ENCODE measurements at regions not wholly inside any gene's neighbourhood (a gene's known extent, or its start where the extent isn't known, plus 50 kb on each side); places are given as distances from the start of the nearest gene placed in this dataset.

DNA sequence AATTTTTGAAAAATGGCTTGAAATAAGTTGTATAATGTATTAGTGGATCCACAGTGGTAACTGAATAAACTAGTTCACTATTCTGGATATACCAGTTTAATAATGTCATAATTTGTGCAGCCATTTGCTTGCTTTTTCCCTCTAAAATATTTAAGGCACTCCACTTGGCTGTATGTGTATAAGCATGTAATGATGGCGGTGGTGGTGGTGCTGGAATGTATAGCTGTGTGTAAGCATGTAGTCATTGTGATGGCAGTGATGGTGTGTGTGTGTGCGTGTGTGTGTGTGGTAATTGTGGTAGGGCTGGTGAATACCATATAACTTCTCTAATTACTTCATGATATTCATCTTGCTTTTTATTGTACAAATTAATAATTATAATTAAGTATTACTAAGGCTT, 89.2 kb upstream of the HIVEP1 start (continued):
- TF ChIP-seq, protein P1, sequence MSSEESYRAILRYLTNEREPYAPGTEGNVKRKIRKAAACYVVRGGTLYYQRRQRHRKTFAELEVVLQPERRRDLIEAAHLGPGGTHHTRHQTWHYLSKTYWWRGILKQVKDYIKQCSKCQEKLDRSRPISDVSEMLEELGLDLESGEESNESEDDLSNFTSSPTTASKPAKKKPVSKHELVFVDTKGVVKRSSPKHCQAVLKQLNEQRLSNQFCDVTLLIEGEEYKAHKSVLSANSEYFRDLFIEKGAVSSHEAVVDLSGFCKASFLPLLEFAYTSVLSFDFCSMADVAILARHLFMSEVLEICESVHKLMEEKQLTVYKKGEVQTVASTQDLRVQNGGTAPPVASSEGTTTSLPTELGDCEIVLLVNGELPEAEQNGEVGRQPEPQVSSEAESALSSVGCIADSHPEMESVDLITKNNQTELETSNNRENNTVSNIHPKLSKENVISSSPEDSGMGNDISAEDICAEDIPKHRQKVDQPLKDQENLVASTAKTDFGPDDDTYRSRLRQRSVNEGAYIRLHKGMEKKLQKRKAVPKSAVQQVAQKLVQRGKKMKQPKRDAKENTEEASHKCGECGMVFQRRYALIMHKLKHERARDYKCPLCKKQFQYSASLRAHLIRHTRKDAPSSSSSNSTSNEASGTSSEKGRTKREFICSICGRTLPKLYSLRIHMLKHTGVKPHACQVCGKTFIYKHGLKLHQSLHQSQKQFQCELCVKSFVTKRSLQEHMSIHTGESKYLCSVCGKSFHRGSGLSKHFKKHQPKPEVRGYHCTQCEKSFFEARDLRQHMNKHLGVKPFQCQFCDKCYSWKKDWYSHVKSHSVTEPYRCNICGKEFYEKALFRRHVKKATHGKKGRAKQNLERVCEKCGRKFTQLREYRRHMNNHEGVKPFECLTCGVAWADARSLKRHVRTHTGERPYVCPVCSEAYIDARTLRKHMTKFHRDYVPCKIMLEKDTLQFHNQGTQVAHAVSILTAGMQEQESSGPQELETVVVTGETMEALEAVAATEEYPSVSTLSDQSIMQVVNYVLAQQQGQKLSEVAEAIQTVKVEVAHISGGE (tag by site-specific recombination; conservative IDR thresholded peaks at IDR 0.05; ENCODE audit: low read depth): no peak
- no peak for TF ChIP-seq ZNF155 (tag by site-specific recombination; IDR thresholded peaks at IDR 0.05)
- TF ChIP-seq ZNF610 (tag by site-specific recombination; IDR thresholded peaks at IDR 0.05; ENCODE audit: borderline replicate concordance): no peak
- TF ChIP-seq, protein P2, sequence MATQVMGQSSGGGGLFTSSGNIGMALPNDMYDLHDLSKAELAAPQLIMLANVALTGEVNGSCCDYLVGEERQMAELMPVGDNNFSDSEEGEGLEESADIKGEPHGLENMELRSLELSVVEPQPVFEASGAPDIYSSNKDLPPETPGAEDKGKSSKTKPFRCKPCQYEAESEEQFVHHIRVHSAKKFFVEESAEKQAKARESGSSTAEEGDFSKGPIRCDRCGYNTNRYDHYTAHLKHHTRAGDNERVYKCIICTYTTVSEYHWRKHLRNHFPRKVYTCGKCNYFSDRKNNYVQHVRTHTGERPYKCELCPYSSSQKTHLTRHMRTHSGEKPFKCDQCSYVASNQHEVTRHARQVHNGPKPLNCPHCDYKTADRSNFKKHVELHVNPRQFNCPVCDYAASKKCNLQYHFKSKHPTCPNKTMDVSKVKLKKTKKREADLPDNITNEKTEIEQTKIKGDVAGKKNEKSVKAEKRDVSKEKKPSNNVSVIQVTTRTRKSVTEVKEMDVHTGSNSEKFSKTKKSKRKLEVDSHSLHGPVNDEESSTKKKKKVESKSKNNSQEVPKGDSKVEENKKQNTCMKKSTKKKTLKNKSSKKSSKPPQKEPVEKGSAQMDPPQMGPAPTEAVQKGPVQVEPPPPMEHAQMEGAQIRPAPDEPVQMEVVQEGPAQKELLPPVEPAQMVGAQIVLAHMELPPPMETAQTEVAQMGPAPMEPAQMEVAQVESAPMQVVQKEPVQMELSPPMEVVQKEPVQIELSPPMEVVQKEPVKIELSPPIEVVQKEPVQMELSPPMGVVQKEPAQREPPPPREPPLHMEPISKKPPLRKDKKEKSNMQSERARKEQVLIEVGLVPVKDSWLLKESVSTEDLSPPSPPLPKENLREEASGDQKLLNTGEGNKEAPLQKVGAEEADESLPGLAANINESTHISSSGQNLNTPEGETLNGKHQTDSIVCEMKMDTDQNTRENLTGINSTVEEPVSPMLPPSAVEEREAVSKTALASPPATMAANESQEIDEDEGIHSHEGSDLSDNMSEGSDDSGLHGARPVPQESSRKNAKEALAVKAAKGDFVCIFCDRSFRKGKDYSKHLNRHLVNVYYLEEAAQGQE (tag by site-specific recombination; IDR thresholded peaks at IDR 0.05): no peak

DNA sequence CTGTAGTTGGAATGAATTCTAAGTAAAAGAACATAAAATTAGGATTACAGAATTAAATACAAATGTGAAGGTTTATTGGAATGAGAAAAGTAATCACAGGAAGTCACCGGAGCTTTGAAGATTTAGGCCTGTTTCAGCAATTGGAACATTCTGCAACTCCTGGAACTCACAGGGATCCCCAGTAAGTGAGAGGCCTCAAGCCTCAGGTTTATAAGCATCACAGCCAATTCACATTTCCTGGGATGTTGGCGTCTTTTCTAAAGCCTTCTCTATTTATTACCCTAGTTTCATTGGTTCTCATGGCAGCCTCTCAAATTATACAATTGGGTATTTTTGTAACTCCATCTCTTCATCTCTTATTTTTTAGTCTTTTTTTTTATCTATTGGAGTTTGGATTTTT, 90.4 kb upstream of the HIVEP1 start:
- no peak overlapping the region for H3K4me3 ChIP-seq (ENCODE audit: low read depth, low read length)
- H3K4me1 ChIP-seq (ENCODE audit: control insufficient read depth, insufficient read depth, low read length): peaks cover 13% of the 10 kb centered on the region
- no peaks in the 10 kb centered on the region for H3K9me3 ChIP-seq (ENCODE audit: control insufficient read depth, insufficient read depth, low read depth, low read length)
- no peaks in the 10 kb centered on the region for H3K36me3 ChIP-seq (ENCODE audit: control insufficient read depth in 2 of 2, insufficient read depth in 1 of 2, low read length in 2 of 2)
- CTCF ChIA-PET: interaction anchor here (1.9 kb wide), 1 partner anchor 26 kb away, joined by 3 read pairs; no protein-coding TSS in a partner anchor
- H3K27ac ChIP-seq (ENCODE audit: extremely low read depth, low read depth, low read length): no peak overlapping the region
- TF ChIP-seq ZNF335 (tag by site-specific recombination; conservative IDR thresholded peaks at IDR 0.05) (0 out of 2 replicates have a peak, but pooled peaks have one; percentile 15), SETDB1 (IDR thresholded peaks at IDR 0.05; ENCODE audit: insufficient read length, low read length) (no peak)
- POLR2A ChIA-PET: no interaction called here

DNA sequence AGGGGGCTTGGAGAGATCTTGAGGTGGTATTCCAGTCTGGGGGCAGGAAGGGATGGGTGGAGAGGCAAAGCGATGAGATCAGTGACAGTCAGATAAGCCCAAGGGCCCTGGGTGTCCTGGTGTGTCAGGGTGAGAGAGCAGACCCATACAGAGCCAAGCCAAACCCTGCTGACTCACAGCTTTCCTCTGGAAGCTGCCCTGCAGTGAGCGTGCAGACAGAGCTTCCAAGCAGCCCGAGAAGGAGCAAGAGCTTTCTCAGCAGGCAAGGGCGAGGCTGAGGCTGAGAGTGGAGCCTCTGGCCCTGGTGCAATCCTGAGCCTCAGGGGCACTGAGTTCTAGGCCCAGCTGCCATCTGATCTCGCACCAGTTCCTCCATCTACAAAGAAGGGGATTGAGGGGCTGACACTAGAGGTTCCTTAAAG, 91.1 kb upstream of the HIVEP1 start:
- no peaks in the 10 kb centered on the region for H3K36me3 ChIP-seq (ENCODE audit: control insufficient read depth in 2 of 2, insufficient read depth in 1 of 2, low read length in 2 of 2)
- no peaks in the 10 kb centered on the region for H3K9me3 ChIP-seq (ENCODE audit: control insufficient read depth, insufficient read depth, low read depth, low read length)
- POLR2A ChIA-PET: interaction anchor here (0.5 to 1.0 kb wide), 3 partner anchors 10 to 136 kb away, joined by 3 to 4 read pairs (median 3); partner anchors contain the start of gene HIVEP1
- CTCF ChIA-PET: interaction anchor here (0.7 to 1.9 kb wide), 2 partner anchors 27 to 696 kb away, joined by 3 read pairs; no protein-coding TSS in a partner anchor
- H3K27ac ChIP-seq (ENCODE audit: extremely low read depth, low read depth, low read length): no peak overlapping the region; the same call in 1 of the 2 replicates
- H3K4me1 ChIP-seq (ENCODE audit: control insufficient read depth, insufficient read depth, low read length): peaks cover 13% of the 10 kb centered on the region
- H3K4me3 ChIP-seq (ENCODE audit: low read depth, low read length): no peak overlapping the region
- TF ChIP-seq, protein P3, sequence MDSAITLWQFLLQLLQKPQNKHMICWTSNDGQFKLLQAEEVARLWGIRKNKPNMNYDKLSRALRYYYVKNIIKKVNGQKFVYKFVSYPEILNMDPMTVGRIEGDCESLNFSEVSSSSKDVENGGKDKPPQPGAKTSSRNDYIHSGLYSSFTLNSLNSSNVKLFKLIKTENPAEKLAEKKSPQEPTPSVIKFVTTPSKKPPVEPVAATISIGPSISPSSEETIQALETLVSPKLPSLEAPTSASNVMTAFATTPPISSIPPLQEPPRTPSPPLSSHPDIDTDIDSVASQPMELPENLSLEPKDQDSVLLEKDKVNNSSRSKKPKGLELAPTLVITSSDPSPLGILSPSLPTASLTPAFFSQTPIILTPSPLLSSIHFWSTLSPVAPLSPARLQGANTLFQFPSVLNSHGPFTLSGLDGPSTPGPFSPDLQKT (IDR thresholded peaks at IDR 0.05; ENCODE audit: borderline replicate concordance, low read depth, low read length): no peak
- peak; percentile 72; the same call in 1 of the 2 replicates for TF ChIP-seq PRDM1 (tag by site-specific recombination; IDR thresholded peaks at IDR 0.05)
- TF ChIP-seq ZNF600 (tag by site-specific recombination; IDR thresholded peaks at IDR 0.05): peak; percentile 75
- TF ChIP-seq, protein P4, sequence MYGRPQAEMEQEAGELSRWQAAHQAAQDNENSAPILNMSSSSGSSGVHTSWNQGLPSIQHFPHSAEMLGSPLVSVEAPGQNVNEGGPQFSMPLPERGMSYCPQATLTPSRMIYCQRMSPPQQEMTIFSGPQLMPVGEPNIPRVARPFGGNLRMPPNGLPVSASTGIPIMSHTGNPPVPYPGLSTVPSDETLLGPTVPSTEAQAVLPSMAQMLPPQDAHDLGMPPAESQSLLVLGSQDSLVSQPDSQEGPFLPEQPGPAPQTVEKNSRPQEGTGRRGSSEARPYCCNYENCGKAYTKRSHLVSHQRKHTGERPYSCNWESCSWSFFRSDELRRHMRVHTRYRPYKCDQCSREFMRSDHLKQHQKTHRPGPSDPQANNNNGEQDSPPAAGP (tag by site-specific recombination; IDR thresholded peaks at IDR 0.05): 0 out of 2 replicates have a peak, but pooled peaks have one; percentile 75
- TF ChIP-seq KLF1 (tag by site-specific recombination; IDR thresholded peaks at IDR 0.05): 0 out of 2 replicates have a peak, but pooled peaks have one; percentile 22
- TF ChIP-seq ZEB2 (tag by site-specific recombination; IDR thresholded peaks at IDR 0.05): peak; percentile 14; the same call in 1 of the 2 replicates
- TF ChIP-seq ZNF311 (tag by site-specific recombination; IDR thresholded peaks at IDR 0.05; ENCODE audit: borderline replicate concordance): no peak
- TF ChIP-seq, protein P5, sequence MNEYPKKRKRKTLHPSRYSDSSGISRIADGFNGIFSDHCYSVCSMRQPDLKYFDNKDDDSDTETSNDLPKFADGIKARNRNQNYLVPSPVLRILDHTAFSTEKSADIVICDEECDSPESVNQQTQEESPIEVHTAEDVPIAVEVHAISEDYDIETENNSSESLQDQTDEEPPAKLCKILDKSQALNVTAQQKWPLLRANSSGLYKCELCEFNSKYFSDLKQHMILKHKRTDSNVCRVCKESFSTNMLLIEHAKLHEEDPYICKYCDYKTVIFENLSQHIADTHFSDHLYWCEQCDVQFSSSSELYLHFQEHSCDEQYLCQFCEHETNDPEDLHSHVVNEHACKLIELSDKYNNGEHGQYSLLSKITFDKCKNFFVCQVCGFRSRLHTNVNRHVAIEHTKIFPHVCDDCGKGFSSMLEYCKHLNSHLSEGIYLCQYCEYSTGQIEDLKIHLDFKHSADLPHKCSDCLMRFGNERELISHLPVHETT (tag by site-specific recombination; IDR thresholded peaks at IDR 0.05): no peak
- TF ChIP-seq GLIS1 (tag by site-specific recombination; IDR thresholded peaks at IDR 0.05): peak; percentile 18; the same call in 1 of the 2 replicates
- TF ChIP-seq, protein P6, sequence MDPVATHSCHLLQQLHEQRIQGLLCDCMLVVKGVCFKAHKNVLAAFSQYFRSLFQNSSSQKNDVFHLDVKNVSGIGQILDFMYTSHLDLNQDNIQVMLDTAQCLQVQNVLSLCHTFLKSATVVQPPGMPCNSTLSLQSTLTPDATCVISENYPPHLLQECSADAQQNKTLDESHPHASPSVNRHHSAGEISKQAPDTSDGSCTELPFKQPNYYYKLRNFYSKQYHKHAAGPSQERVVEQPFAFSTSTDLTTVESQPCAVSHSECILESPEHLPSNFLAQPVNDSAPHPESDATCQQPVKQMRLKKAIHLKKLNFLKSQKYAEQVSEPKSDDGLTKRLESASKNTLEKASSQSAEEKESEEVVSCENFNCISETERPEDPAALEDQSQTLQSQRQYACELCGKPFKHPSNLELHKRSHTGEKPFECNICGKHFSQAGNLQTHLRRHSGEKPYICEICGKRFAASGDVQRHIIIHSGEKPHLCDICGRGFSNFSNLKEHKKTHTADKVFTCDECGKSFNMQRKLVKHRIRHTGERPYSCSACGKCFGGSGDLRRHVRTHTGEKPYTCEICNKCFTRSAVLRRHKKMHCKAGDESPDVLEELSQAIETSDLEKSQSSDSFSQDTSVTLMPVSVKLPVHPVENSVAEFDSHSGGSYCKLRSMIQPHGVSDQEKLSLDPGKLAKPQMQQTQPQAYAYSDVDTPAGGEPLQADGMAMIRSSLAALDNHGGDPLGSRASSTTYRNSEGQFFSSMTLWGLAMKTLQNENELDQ (tag by site-specific recombination; IDR thresholded peaks at IDR 0.05; ENCODE audit: low read depth): no peak
- TF ChIP-seq ZNF660 (tag by site-specific recombination; IDR thresholded peaks at IDR 0.05): peak; percentile 57; the same call in 1 of the 2 replicates
- TF ChIP-seq ZNF211 (tag by site-specific recombination; IDR thresholded peaks at IDR 0.05; ENCODE audit: low read depth): no peak
- no peak for TF ChIP-seq ZNF677 (tag by site-specific recombination; IDR thresholded peaks at IDR 0.05)
